H1 (cell line): ENCODE measurements at regions not wholly inside any gene's neighbourhood (a gene's known extent, or its start where the extent isn't known, plus 50 kb on each side); places are given as distances from the start of the nearest gene placed in this dataset.

Source experiments
- CTCF ChIP-seq, 3 experiments: IDR thresholded peaks; 1 replicate in 2 of 3; 2 replicates in 1 of 3; pipeline versions ENCODE4 v1.5.1 to v1.6.1; 2011; ENCODE audit warnings: low read length in 3 of 3, mild to moderate bottlenecking in 3 of 3, inconsistent platforms in 2 of 3, low read depth in 1 of 3, moderate library complexity in 1 of 3; ENCODE audit not compliant: insufficient read depth in 1 of 3; ENCODE audit errors: control extremely low read depth in 1 of 3
- EZH2 ChIP-seq: fragments of 200-600 bp; sonication (generic); IDR thresholded peaks from 2 replicates; pipeline ENCODE4 v1.7.1; 2012; ENCODE audit warnings: low read depth, mild to moderate bottlenecking, moderate library complexity, low read length, inconsistent platforms; ENCODE audit not compliant: severe bottlenecking
- POLR2AphosphoS5 ChIP-seq: IDR thresholded peaks from 2 replicates; pipeline ENCODE4 v1.6.1; 2011; ENCODE audit warnings: low read depth, low read length
- SP1 ChIP-seq: IDR thresholded peaks from 2 replicates; pipeline ENCODE4 v1.6.1; 2011; ENCODE audit warnings: low read depth, low read length

GRCh38 chr13:64639206-64639605, 2590.9 kb downstream of the PCDH9 start:
- TF ChIP-seq SP1 (no peak), POLR2AphosphoS5 (no peak), CTCF (IDR thresholded peaks at IDR 0.05; ENCODE audit: control extremely low read depth in 1 of 3, insufficient read depth in 1 of 3, low read depth in 1 of 3, low read length in 3 of 3) (no peak), EZH2 (no peak)
